CD14-positive monocyte (primary cell): ENCODE measurements at regions not wholly inside any gene's neighbourhood (a gene's known extent, or its start where the extent isn't known, plus 50 kb on each side); places are given as distances from the start of the nearest gene placed in this dataset.

Experiments
- DNase-seq, 3 donors: peaks; one replicate each; pipeline ENCODE4 v3.0.0-alpha.2; 2011 to 2022
- H2AFZ ChIP-seq: 2 replicates; pipeline ENCODE4 v1.6.0; 2012; ENCODE audit warnings: mild to moderate bottlenecking, low read depth, low read length, inconsistent platforms; ENCODE audit not compliant: insufficient read depth, poor library complexity, severe bottlenecking
- H3K27ac ChIP-seq, 2 donors: 1 replicate in 1 of 2; 2 replicates in 1 of 2; pipeline ENCODE4 v1.5.1; 2012 to 2013; ENCODE audit warnings: low read length in 2 of 2, control low read depth in 1 of 2, inconsistent platforms in 1 of 2, low read depth in 1 of 2, mild to moderate bottlenecking in 1 of 2
- H3K27me3 ChIP-seq, 2 donors: one replicate each; pipeline versions ENCODE4 v1.6.0 to v1.6.1; 2011 to 2013; ENCODE audit warnings: low read length in 2 of 2; ENCODE audit not compliant: control insufficient read depth in 2 of 2, insufficient read depth in 2 of 2
- H3K36me3 ChIP-seq, 2 donors: replicated peaks in 1 of 2; 1 replicate in 1 of 2; 2 replicates in 1 of 2; pipeline versions ENCODE4 v1.5.1 to v1.6.1; 2012 to 2013; ENCODE audit warnings: low read length in 2 of 2, control low read depth in 1 of 2, inconsistent platforms in 1 of 2, mild to moderate bottlenecking in 1 of 2; ENCODE audit not compliant: insufficient read depth in 2 of 2, control insufficient read depth in 1 of 2
- H3K4me1 ChIP-seq, 2 donors: 1 replicate in 1 of 2; 2 replicates in 1 of 2; pipeline versions ENCODE4 v1.5.1 to v1.6.1; 2012 to 2013; ENCODE audit warnings: low read length in 2 of 2, control low read depth in 1 of 2, inconsistent platforms in 1 of 2, mild to moderate bottlenecking in 1 of 2, moderate library complexity in 1 of 2; ENCODE audit not compliant: insufficient read depth in 2 of 2, control insufficient read depth in 1 of 2
- H3K4me2 ChIP-seq: replicated peaks from 2 replicates; pipeline ENCODE3; 2012; ENCODE audit warnings: low read length, moderate library complexity, mild to moderate bottlenecking; ENCODE audit not compliant: poor library complexity, severe bottlenecking; ENCODE audit errors: extremely low read depth
- H3K4me3 ChIP-seq, 3 experiments: fragments of 200-600 bp in 1 of 3; sonication (generic) in 1 of 3; replicated peaks in 1 of 3; 1 replicate in 2 of 3; 2 replicates in 1 of 3; pipeline ENCODE4 v1.5.1; 2011 to 2013; ENCODE audit warnings: low read length in 3 of 3, mild to moderate bottlenecking in 3 of 3, control low read depth in 2 of 3, low read depth in 2 of 3, inconsistent platforms in 1 of 3, moderate library complexity in 1 of 3
- H3K79me2 ChIP-seq: 2 replicates; pipeline ENCODE4 v1.6.0; 2012; ENCODE audit warnings: mild to moderate bottlenecking, control low read depth, inconsistent platforms, low read length, moderate library complexity; ENCODE audit not compliant: insufficient read depth
- H3K9ac ChIP-seq: 2 replicates; pipeline ENCODE4 v1.6.0; 2017; ENCODE audit warnings: low read length, mild to moderate bottlenecking; ENCODE audit not compliant: insufficient read depth, poor library complexity, severe bottlenecking
- H3K9me3 ChIP-seq, 2 donors: replicated peaks in 1 of 2; 1 replicate in 1 of 2; 2 replicates in 1 of 2; pipeline versions ENCODE4 v1.5.1 to v1.6.1; 2012 to 2013; ENCODE audit warnings: low read length in 2 of 2, control low read depth in 1 of 2; ENCODE audit not compliant: control insufficient read depth in 1 of 2, insufficient read depth in 1 of 2
- H4K20me1 ChIP-seq: 2 replicates; pipeline ENCODE4 v1.6.0; 2012; ENCODE audit warnings: mild to moderate bottlenecking, low read length, control low read depth, moderate library complexity; ENCODE audit not compliant: insufficient read depth
- H3K27ac Mint-ChIP-seq, 7 donors: one replicate each; pipeline ENCODE4 v1.8.0; 2020; ENCODE audit warnings: mild to moderate bottlenecking in 7 of 7, mixed read lengths in 7 of 7, moderate library complexity in 6 of 7, inconsistent platforms in 2 of 7
- H3K27me3 Mint-ChIP-seq, 3 donors: one replicate each; pipeline ENCODE4 v1.8.0; 2021 to 2022; ENCODE audit warnings: low read depth in 3 of 3, mild to moderate bottlenecking in 3 of 3, mixed read lengths in 3 of 3, moderate library complexity in 3 of 3, inconsistent platforms in 1 of 3
- H3K36me3 Mint-ChIP-seq, 2 donors: one replicate each; pipeline ENCODE4 v1.8.0; 2020; ENCODE audit warnings: mixed read lengths in 2 of 2, inconsistent platforms in 1 of 2, mild to moderate bottlenecking in 1 of 2
- H3K4me1 Mint-ChIP-seq: one replicate; pipeline ENCODE4 v1.8.0; 2020; ENCODE audit warnings: mild to moderate bottlenecking, mixed read lengths
- H3K4me3 Mint-ChIP-seq, 2 donors: one replicate each; pipeline ENCODE4 v1.8.0; 2020; ENCODE audit warnings: mild to moderate bottlenecking in 2 of 2, mixed read lengths in 2 of 2, moderate library complexity in 1 of 2
- H3K9me3 Mint-ChIP-seq, 7 donors: one replicate each; pipeline ENCODE4 v1.8.0; 2020 to 2022; ENCODE audit warnings: mixed read lengths in 7 of 7, mild to moderate bottlenecking in 6 of 7, moderate library complexity in 6 of 7, inconsistent platforms in 2 of 7
- WGBS: methylation state at CpG from one replicate; pipeline ENCODE4 v1.1.5; 2013; ENCODE audit warnings: missing lambda C conversion rate; ENCODE audit not compliant: insufficient coverage; 5-methylcytosine and 5-hydroxymethylcytosine counted together
- intact Hi-C, 2 donors: fragments of 100-400 bp; cut with micrococcal nuclease; formaldehyde crosslinking; loops; one replicate each; pipeline versions ENCODE4 v1.15.0 to v1.15.1; 2023
- TF ChIP-seq, protein P1 (sequence below): fragments of 200-600 bp; IDR thresholded peaks from one replicate; pipeline ENCODE4 v1.8.0; 2022; ENCODE audit warnings: antibody characterized with exemption, mild to moderate bottlenecking

DNA sequence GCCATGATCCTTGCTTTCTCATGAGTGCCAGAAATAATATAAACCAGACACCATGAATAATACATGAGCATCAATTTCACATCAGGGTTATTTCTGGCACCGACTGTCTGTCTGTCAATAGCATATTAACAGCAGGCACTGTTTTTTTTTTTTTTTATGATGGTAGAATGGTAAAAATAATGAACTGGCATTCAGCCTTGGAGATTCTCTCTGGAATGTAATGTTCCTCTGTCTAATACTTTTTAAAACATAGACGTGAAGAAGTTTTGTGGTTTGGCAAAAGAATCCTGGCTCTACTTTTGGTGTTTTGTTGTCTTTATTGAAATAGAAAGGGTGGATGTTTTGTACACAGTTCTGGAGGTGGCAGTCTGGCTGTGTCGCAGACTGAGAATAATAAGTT, 874.6 kb upstream of the PRKX start:
- no peak overlapping the region for H3K4me3 Mint-ChIP-seq
- H3K36me3 Mint-ChIP-seq, result no peaks in the 10 kb centered on the region
- no peak overlapping the region for H3K4me3 ChIP-seq
- H3K27me3 ChIP-seq, result no peaks in the 10 kb centered on the region
- no peak overlapping the region for H3K27ac Mint-ChIP-seq
- intact Hi-C loops, result no loop called here
- no peaks in the 10 kb centered on the region for H3K9me3 ChIP-seq
- TF ChIP-seq, protein P1, sequence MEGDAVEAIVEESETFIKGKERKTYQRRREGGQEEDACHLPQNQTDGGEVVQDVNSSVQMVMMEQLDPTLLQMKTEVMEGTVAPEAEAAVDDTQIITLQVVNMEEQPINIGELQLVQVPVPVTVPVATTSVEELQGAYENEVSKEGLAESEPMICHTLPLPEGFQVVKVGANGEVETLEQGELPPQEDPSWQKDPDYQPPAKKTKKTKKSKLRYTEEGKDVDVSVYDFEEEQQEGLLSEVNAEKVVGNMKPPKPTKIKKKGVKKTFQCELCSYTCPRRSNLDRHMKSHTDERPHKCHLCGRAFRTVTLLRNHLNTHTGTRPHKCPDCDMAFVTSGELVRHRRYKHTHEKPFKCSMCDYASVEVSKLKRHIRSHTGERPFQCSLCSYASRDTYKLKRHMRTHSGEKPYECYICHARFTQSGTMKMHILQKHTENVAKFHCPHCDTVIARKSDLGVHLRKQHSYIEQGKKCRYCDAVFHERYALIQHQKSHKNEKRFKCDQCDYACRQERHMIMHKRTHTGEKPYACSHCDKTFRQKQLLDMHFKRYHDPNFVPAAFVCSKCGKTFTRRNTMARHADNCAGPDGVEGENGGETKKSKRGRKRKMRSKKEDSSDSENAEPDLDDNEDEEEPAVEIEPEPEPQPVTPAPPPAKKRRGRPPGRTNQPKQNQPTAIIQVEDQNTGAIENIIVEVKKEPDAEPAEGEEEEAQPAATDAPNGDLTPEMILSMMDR, result no peak
- H3K27ac ChIP-seq, result no peak overlapping the region
- no peaks in the 10 kb centered on the region for H3K36me3 ChIP-seq
- H3K4me2 ChIP-seq, result no peak overlapping the region
- H3K4me1 ChIP-seq, result no peaks in the 10 kb centered on the region
- no peak overlapping the region for H2AFZ ChIP-seq
- no peaks in the 10 kb centered on the region for H3K79me2 ChIP-seq
- H3K9ac ChIP-seq, result no peak overlapping the region
- no CpG with 5 or more reads among the region's 3 CpGs for WGBS
- DNase-seq, result no peak
- peaks cover 0 to 1% (median 0%) of the 10 kb centered on the region in 3 donors for H3K27me3 Mint-ChIP-seq
- H4K20me1 ChIP-seq, result no peaks in the 10 kb centered on the region
- no peaks in the 10 kb centered on the region for H3K4me1 Mint-ChIP-seq
- H3K9me3 Mint-ChIP-seq, result peaks cover 0 to 7% (median 0%) of the 10 kb centered on the region in 7 donors

DNA sequence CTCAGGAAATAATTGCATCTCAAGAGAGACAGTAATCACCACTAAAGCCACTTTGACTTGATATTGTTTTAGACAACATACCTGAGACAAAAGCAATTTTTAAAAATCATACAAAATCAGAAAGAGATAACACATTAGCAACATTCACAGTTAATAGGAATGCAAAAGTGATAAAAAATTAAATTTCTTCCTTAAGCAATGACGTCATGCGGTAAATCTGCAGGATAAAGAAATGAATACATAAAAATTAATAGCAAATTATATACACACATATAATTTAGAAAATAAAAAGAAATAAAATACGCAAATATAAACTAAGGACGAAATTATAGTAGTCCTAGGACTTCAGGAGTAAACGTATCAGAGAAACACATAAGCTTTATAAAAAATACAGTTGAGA, 866.5 kb upstream of the PRKX start:
- Histone ChIP-seq H3K27me3 (no peaks in the 10 kb centered on the region), H2AFZ (no peak overlapping the region), H3K4me3 (no peak overlapping the region), H4K20me1 (no peaks in the 10 kb centered on the region), H3K9ac (no peak overlapping the region), H3K79me2 (no peaks in the 10 kb centered on the region), H3K36me3 (no peaks in the 10 kb centered on the region), H3K9me3 (no peaks in the 10 kb centered on the region), H3K4me1 (no peaks in the 10 kb centered on the region), H3K4me2 (no peak overlapping the region), H3K27ac (no peak overlapping the region)
- Mint-ChIP-seq H3K27me3 (no peaks in the 10 kb centered on the region), H3K27ac (no peak overlapping the region), H3K4me1 (no peaks in the 10 kb centered on the region), H3K9me3 (peaks cover 0 to 4% (median 2%) of the 10 kb centered on the region in 7 donors), H3K36me3 (no peaks in the 10 kb centered on the region), H3K4me3 (no peak overlapping the region)
- TF ChIP-seq, protein P1, result no peak
- WGBS, result no CpG with 5 or more reads among the region's 5 CpGs
- no peak for DNase-seq
- intact Hi-C loops, result no loop called here
